ENCODE measurements at regions not wholly inside any gene's neighbourhood (a gene's known extent, or its start where the extent isn't known, plus 50 kb on each side); places are given as distances from the start of the nearest gene placed in this dataset.
A peak's percentile ranks its signal among the peaks of the same experiment; 100 is the strongest.

GRCh38 chrX:39043838-39044550, 242.7 kb downstream of the MID1IP1 start:
- 75 to 88% methylated on average over 2 of the region's 2 CpGs for WGBS, 2 donors
- TF ChIP-seq CTCF (IDR thresholded peaks at IDR 0.05) (no peak), POLR2A (IDR thresholded peaks at IDR 0.05) (no peak)
- intact Hi-C loops (cut with DNase I), result no loop called here
- Histone ChIP-seq H3K4me1 (no peaks in the 10 kb centered on the region), H3K4me3 (no peak overlapping the region), H3K9me3 (no peaks in the 10 kb centered on the region), H3K27me3 (no peaks in the 10 kb centered on the region), H3K36me3 (no peaks in the 10 kb centered on the region), H3K27ac (no peak overlapping the region)
- no peak for DNase-seq

- intact Hi-C loops (cut with DNase I), result no loop called here
- Histone ChIP-seq H3K4me1 (peaks cover 0 to 20% (median 0%) of the 10 kb centered on the region in 3 donors), H3K27ac (no peak overlapping the region), H3K9me3 (no peaks in the 10 kb centered on the region), H3K36me3 (no peaks in the 10 kb centered on the region), H3K27me3 (no peaks in the 10 kb centered on the region), H3K4me3 (no peak overlapping the region)
- WGBS, 2 donors, result 61 to 80% methylated on average over 1 to 2 of the region's 2 CpGs
- TF ChIP-seq CTCF (IDR thresholded peaks at IDR 0.05) (no peak), POLR2A (IDR thresholded peaks at IDR 0.05) (no peak)
- no peak for DNase-seq
Measured at GRCh38 chrX:39047174-39047573, 245.9 kb downstream of the MID1IP1 start.

GRCh38 chrX:39049975-39050374, 248.7 kb downstream of the MID1IP1 start:
- peak overlapping the region in 2 of 4 donors; percentile 45 to 54 for H3K27ac ChIP-seq
- H3K36me3 ChIP-seq, result no peaks in the 10 kb centered on the region
- H3K4me1 ChIP-seq, result peaks cover 0 to 20% (median 0%) of the 10 kb centered on the region in 3 donors
- 65% methylated on average over 2 of the region's 2 CpGs; no CpG with 5 or more reads in 1 of the 2 donors for WGBS, 2 donors
- H3K9me3 ChIP-seq, result no peaks in the 10 kb centered on the region
- no peaks in the 10 kb centered on the region for H3K27me3 ChIP-seq
- no peak overlapping the region for H3K4me3 ChIP-seq
- no peak for TF ChIP-seq POLR2A (IDR thresholded peaks at IDR 0.05)
- intact Hi-C loops (cut with DNase I), result no loop called here
- DNase-seq, result no peak

GRCh38 chrX:39050427-39050826, 249.2 kb downstream of the MID1IP1 start:
- Histone ChIP-seq H3K27me3 (no peaks in the 10 kb centered on the region), H3K36me3 (no peaks in the 10 kb centered on the region), H3K4me3 (no peak overlapping the region), H3K27ac (peak overlapping the region in 2 of 4 donors; percentile 45 to 54), H3K9me3 (no peaks in the 10 kb centered on the region), H3K4me1 (peaks cover 0 to 20% (median 0%) of the 10 kb centered on the region in 3 donors)
- 43 to 62% methylated on average over 1 to 4 of the region's 4 CpGs for WGBS, 2 donors
- intact Hi-C loops (cut with DNase I), result no loop called here
- TF ChIP-seq POLR2A (IDR thresholded peaks at IDR 0.05), result no peak
- no peak for TF ChIP-seq CTCF (IDR thresholded peaks at IDR 0.05)
- no peak for DNase-seq

- Histone ChIP-seq H3K27ac (no peak overlapping the region), H3K27me3 (no peaks in the 10 kb centered on the region), H3K36me3 (no peaks in the 10 kb centered on the region), H3K9me3 (no peaks in the 10 kb centered on the region), H3K4me1 (peaks cover 0 to 20% (median 0%) of the 10 kb centered on the region in 3 donors), H3K4me3 (no peak overlapping the region)
- no peak for DNase-seq
- intact Hi-C loops (cut with DNase I), result no loop called here
- 80% methylated on average over 1 of the region's 2 CpGs; no CpG with 5 or more reads in 1 of the 2 donors for WGBS, 2 donors
- no peak for TF ChIP-seq CTCF (IDR thresholded peaks at IDR 0.05)
- no peak for TF ChIP-seq POLR2A (IDR thresholded peaks at IDR 0.05)
Measured at GRCh38 chrX:39052751-39053150, 251.5 kb downstream of the MID1IP1 start.
